ENCODE measurements at regions not wholly inside any gene's neighbourhood (a gene's known extent, or its start where the extent isn't known, plus 50 kb on each side); places are given as distances from the start of the nearest gene placed in this dataset.

DNA sequence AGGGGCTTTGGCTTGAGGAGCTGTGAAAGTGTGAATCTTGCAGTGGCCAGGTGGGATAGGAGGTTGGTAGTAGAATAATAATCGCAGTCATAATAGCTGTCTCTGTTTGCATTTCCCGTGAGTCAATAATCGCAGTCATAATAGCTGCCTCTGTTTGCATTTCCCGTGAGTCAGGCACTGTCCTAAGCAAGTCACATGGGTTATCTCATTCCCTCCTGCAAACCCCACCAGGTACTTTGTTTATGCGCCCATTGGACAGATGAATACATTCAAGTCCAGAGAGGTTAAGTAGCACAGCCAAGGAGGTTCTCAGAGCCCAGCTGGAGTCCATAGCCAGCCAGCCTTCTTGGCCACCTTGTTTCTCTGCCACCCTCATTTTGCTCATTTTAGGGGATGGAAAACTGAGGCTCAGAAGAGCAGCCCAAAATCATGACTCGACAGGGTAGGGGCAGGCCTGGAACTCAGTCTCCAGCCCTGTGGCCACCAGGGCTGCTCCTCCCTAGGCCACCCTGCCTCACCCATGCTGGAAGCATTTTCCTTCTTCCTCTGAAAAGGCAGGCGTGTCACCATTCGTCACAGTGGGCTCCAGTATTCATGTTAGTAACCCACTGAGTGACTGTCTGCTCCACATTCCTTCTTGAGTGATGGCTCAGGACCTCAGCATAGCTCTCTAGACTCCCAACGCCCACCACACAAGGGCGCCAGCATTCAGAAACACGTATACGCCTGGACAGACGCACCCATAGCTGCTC, 206.2 kb downstream of the URI1 start:
- no peak overlapping the region for H3K27ac ChIP-seq (ENCODE audit: low read length)
- no peaks in the 10 kb centered on the region for H3K27me3 ChIP-seq (ENCODE audit: control insufficient read depth, insufficient read depth)
- H3K4me3 ChIP-seq (ENCODE audit: low read length) = no peak overlapping the region
- DNase-seq (no peak), ATAC-seq (no peak)
- H3K9me3 ChIP-seq (ENCODE audit: control insufficient read depth, low read length) = no peaks in the 10 kb centered on the region
- 78% methylated on average over 13 of the region's 13 CpGs for WGBS
- no peaks in the 10 kb centered on the region for H3K4me1 ChIP-seq (ENCODE audit: control insufficient read depth, insufficient read depth, low read length)
- intact Hi-C loops (cut with DNase I) = no loop called here

DNA sequence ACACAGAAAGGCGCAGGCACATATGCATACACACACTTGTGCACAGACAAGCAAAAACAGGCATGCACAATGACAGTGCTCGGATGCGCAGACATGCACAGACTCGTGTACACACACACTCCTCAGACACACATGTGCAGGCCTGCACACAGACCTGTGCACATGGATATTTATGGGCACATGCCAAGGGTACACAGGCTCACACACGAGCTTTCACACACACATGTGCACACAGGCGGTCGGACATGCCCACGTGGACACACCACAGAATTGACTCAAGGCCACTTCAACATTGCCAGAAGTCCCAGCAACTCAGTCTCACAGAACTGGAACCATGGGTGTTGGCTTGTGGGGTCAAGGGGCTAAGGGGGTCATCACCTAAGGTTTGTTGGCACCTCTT, 206.8 kb downstream of the URI1 start:
- ATAC-seq (no peak), DNase-seq (no peak)
- no peaks in the 10 kb centered on the region for H3K9me3 ChIP-seq (ENCODE audit: control insufficient read depth, low read length)
- 83% methylated on average over 8 of the region's 8 CpGs for WGBS
- H3K27me3 ChIP-seq (ENCODE audit: control insufficient read depth, insufficient read depth) = no peaks in the 10 kb centered on the region
- no peak overlapping the region for H3K4me3 ChIP-seq (ENCODE audit: low read length)
- intact Hi-C loops (cut with DNase I) = no loop called here
- H3K4me1 ChIP-seq (ENCODE audit: control insufficient read depth, insufficient read depth, low read length) = no peaks in the 10 kb centered on the region
- no peak overlapping the region for H3K27ac ChIP-seq (ENCODE audit: low read length)

DNA sequence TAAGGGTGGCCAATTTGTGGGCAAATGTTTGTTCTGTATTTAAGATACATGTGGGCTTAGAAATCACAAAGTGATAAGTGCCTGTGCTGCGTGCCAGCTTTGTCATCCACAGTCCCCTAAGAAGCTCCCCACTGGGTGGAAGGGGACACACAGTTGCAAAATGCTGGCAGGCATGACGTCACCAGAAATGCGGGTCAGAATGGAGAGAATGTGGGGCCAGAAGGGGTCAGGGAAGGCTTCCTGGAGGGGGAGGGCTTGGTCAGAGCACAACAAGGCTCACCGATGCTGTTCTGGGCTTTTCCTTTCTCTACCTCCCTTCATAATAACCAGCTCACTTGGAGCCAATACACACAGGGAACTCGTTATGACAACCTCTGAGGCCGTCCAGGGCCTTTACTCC, 207.3 kb downstream of the URI1 start:
- no peaks in the 10 kb centered on the region for H3K4me1 ChIP-seq (ENCODE audit: control insufficient read depth, insufficient read depth, low read length)
- WGBS = 50% methylated on average over 6 of the region's 6 CpGs
- intact Hi-C loops (cut with DNase I) = no loop called here
- no peaks in the 10 kb centered on the region for H3K27me3 ChIP-seq (ENCODE audit: control insufficient read depth, insufficient read depth)
- no peak for DNase-seq
- H3K9me3 ChIP-seq (ENCODE audit: control insufficient read depth, low read length) = no peaks in the 10 kb centered on the region
- H3K4me3 ChIP-seq (ENCODE audit: low read length) = no peak overlapping the region
- no peak for ATAC-seq
- no peak overlapping the region for H3K27ac ChIP-seq (ENCODE audit: low read length)

DNA sequence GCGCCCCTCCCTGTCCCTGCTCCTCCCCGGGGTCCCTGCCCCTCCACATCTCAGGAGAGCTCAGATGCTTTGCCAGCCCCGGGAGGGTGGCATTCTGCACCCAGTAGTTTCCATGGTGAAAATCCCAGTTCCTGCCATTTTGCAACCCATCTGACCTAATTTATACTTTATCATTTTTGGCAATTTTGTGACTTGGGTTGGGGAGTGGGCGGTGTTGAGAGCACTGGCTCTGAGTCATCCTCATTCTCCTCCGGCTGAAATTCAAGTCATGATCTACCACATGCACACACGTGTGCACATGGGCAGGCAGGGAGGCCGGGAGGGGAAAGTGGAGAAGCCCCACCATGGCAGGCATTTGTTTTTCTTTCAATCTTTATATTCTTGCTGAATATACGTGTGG, 208.6 kb downstream of the URI1 start:
- intact Hi-C loops (cut with DNase I) = no loop called here
- Histone ChIP-seq H3K27ac (ENCODE audit: low read length) (no peak overlapping the region), H3K27me3 (ENCODE audit: control insufficient read depth, insufficient read depth) (no peaks in the 10 kb centered on the region), H3K4me1 (ENCODE audit: control insufficient read depth, insufficient read depth, low read length) (no peaks in the 10 kb centered on the region), H3K4me3 (ENCODE audit: low read length) (no peak overlapping the region), H3K9me3 (ENCODE audit: control insufficient read depth, low read length) (no peaks in the 10 kb centered on the region)
- WGBS = 49% methylated on average over 8 of the region's 8 CpGs
- ATAC-seq = no peak
- no peak for DNase-seq

DNA sequence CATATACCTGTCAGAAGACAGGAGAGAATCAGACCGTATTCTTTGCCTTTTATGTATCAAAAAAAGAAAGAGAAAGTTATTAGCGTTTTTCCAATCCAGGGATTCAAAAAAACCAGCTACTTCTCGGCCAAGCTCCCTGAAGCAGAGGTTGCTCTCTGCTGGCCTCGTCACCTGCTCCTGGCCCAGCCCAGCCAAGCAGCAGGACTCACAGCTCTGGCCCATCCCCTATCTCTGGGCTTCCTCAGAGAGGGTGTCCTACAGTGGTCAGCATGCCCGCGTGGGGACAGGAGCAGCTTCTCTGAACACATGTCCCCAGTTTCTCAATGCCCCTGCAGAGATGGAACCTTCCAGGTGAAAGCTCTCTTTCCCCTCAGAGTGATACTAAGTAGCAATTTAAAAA, 209.0 kb downstream of the URI1 start:
- Histone ChIP-seq H3K27me3 (ENCODE audit: control insufficient read depth, insufficient read depth) (no peaks in the 10 kb centered on the region), H3K4me3 (ENCODE audit: low read length) (no peak overlapping the region), H3K27ac (ENCODE audit: low read length) (no peak overlapping the region), H3K9me3 (ENCODE audit: control insufficient read depth, low read length) (no peaks in the 10 kb centered on the region), H3K4me1 (ENCODE audit: control insufficient read depth, insufficient read depth, low read length) (no peaks in the 10 kb centered on the region)
- DNase-seq (no peak), ATAC-seq (no peak)
- WGBS = 70% methylated on average over 6 of the region's 6 CpGs
- intact Hi-C loops (cut with DNase I) = no loop called here

DNA sequence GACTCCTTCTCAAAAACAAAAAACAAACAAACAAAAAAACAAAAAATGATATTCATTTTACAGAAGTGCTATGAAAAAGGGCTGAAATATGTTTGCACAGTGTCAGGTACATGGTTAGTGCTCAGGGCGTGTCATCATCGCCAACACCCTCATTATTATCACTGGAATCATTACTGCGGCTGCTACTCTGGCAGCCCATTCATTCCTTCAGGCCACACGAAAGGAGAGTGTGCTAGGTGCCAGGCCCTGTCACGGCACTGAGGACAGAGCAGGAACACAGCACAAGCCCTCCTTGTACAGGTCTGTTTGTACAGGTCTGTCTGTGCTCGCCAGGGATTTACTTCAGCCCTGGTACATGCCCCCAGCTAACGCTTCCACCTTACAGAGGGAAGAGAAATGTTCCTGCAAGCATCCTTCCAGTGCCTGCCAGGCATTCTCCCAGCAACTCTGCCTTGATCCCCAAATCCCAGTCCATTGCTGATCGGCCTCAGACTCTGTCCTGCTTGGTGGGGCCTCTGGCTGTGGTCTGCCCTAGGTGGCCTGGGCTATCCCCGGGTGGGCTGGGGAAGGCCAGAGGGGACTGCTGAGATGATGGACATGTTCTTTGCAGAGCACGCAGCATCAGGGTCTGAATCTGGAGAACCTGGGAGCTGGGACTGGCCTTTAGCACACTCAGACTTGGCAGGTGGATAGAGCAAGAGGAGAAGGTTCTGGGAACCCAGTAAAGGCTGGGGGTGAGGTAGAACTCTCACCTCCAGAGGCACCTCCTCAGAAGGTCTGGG, 210.7 kb downstream of the URI1 start:
- no peak overlapping the region for H3K27ac ChIP-seq (ENCODE audit: low read length)
- DNase-seq = no peak
- H3K27me3 ChIP-seq (ENCODE audit: control insufficient read depth, insufficient read depth) = no peaks in the 10 kb centered on the region
- 84% methylated on average over 10 of the region's 10 CpGs for WGBS
- intact Hi-C loops (cut with DNase I) = no loop called here
- ATAC-seq = no peak
- H3K4me3 ChIP-seq (ENCODE audit: low read length) = no peak overlapping the region
- no peaks in the 10 kb centered on the region for H3K9me3 ChIP-seq (ENCODE audit: control insufficient read depth, low read length)
- H3K4me1 ChIP-seq (ENCODE audit: control insufficient read depth, insufficient read depth, low read length) = no peaks in the 10 kb centered on the region

DNA sequence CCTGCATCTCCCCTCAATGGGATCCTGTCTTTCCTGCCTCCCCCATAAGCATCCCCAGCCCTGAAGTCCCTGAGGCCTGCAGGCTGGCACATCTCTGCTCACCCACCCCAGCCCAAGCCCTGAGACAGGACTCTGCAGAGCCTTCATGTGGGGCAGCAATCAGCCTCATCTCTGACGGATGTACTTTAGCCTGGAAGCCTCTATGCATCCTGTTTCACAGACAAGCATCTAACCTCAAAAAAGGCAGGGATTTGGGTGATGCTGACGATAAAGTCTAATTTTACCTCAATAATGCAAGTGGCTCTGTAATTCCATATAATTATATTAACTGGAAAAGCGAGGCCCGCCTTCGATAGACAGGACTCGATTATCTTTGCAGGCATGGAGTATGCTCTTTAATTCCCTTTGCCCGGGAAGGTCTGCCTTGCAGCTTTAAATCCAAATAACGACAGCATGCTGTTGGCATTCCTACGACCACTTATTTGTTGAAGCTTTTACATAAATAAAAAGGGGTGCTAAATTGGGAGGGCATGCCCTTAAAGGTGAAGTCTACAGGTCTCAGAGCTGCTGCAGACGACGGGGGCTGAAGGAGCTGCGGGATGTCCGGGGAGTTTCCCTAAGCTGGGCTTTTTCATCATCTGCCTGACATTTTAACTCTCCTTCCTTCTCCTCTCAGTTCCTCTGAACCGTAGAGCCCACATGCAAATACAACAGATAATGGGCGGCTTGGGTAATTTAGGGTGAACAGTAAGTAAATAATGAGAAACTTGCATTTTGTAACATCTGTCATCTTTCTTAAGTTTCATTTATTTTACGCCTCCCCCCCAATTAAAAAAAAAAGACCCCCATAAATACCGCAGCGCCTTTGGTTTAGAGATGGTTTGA, 211.5 kb downstream of the URI1 start:
- intact Hi-C loops (cut with DNase I) = no loop called here
- Histone ChIP-seq H3K27ac (ENCODE audit: low read length) (no peak overlapping the region), H3K9me3 (ENCODE audit: control insufficient read depth, low read length) (no peaks in the 10 kb centered on the region), H3K4me1 (ENCODE audit: control insufficient read depth, insufficient read depth, low read length) (no peaks in the 10 kb centered on the region), H3K27me3 (ENCODE audit: control insufficient read depth, insufficient read depth) (no peaks in the 10 kb centered on the region), H3K4me3 (ENCODE audit: low read length) (no peak overlapping the region)
- ATAC-seq (no peak), DNase-seq (no peak)
- WGBS = 55% methylated on average over 18 of the region's 18 CpGs

DNA sequence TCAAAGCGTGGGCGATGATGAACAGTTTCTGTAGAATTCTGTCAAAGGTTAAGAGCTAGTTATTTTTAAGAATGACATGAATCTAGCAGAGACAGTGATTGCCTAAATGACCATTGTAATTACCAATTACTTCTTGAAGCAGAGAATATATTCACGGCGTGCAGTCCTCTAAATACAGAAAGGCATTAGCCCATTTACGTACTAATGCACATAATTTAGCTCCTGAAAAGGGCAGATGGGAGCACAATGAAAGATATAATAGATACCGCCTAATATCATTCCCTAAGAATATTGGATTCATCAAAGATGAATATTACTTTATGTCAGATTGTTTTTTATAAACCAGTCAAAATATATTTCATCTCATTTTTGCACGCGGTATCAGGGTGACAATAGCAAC, 212.4 kb downstream of the URI1 start:
- H3K27ac ChIP-seq (ENCODE audit: low read length) = no peak overlapping the region
- H3K9me3 ChIP-seq (ENCODE audit: control insufficient read depth, low read length) = no peaks in the 10 kb centered on the region
- DNase-seq = no peak
- H3K27me3 ChIP-seq (ENCODE audit: control insufficient read depth, insufficient read depth) = no peaks in the 10 kb centered on the region
- no peak overlapping the region for H3K4me3 ChIP-seq (ENCODE audit: low read length)
- ATAC-seq = no peak
- intact Hi-C loops (cut with DNase I) = no loop called here
- WGBS = 89% methylated on average over 8 of the region's 8 CpGs
- H3K4me1 ChIP-seq (ENCODE audit: control insufficient read depth, insufficient read depth, low read length) = no peaks in the 10 kb centered on the region

DNA sequence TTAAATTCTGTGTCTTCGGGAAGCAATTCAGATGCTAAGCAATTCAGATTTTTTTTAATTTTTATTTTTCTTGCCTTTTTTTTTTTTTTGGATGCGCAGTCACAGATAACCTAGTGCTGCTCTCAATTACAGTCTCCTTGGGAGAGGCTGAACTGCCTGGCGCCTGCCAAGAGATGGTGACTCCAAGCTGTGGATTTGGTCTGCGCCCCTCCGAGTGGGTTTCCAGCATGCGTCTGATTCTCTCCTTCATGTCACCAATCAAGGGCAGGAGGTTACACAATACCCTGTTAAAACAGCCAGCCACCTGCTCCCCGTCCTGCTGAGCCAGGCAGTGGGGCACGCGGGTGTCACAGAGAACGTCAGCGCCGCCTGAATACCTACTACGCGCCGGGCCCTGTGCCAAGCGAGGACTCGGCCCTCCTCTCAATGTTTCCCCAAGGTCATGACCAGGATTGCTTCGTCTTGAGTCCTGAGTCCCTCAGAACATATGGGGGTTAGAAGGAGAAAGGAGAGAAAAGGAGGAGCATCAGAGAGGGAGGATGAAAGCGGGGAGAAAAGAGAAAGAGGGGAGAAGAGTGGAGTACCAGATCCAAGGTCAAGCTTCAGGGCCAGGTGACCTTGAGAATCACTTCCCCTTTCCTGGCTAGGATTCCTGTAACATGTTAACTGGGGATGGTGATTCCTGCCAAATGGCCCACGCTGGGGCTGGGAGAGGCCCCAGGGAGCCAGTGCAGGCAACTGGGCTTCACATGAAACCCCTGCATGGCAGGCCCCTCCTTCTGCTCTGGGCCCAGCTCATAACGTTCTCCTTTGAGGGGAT, 213.6 kb downstream of the URI1 start:
- WGBS = 75% methylated on average over 21 of the region's 21 CpGs
- Histone ChIP-seq H3K4me1 (ENCODE audit: control insufficient read depth, insufficient read depth, low read length) (no peaks in the 10 kb centered on the region), H3K27ac (ENCODE audit: low read length) (no peak overlapping the region), H3K4me3 (ENCODE audit: low read length) (no peak overlapping the region), H3K27me3 (ENCODE audit: control insufficient read depth, insufficient read depth) (no peaks in the 10 kb centered on the region), H3K9me3 (ENCODE audit: control insufficient read depth, low read length) (no peaks in the 10 kb centered on the region)
- intact Hi-C loops (cut with DNase I) = no loop called here
- DNase-seq (no peak), ATAC-seq (no peak)

DNA sequence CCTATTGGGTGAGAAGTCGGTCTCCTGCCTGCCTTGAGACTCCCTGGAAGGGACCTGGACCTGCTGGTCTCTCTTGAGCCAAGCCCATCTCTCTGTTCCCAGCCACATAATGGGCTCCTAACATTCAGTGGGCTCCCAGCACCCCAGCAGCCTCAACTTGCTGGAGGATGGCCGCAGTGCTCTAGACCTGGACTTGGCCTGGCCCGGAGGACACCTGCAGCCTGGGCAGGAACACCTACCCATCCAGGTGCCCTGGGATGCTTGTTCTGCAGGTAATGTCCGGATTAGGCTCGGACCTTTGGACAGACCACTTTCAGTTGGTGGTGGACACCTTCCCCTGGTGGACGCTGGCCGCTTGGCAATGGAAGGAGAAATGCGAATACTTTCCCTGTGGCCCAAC, 214.6 kb downstream of the URI1 start:
- Histone ChIP-seq H3K27ac (ENCODE audit: low read length) (no peak overlapping the region), H3K9me3 (ENCODE audit: control insufficient read depth, low read length) (no peaks in the 10 kb centered on the region), H3K4me1 (ENCODE audit: control insufficient read depth, insufficient read depth, low read length) (no peaks in the 10 kb centered on the region), H3K27me3 (ENCODE audit: control insufficient read depth, insufficient read depth) (no peaks in the 10 kb centered on the region), H3K4me3 (ENCODE audit: low read length) (no peak overlapping the region)
- DNase-seq = no peak
- WGBS = 93% methylated on average over 8 of the region's 8 CpGs
- no peak for ATAC-seq
- intact Hi-C loops (cut with DNase I) = no loop called here
